ENCODE measurements at regions not wholly inside any gene's neighbourhood (a gene's known extent, or its start where the extent isn't known, plus 50 kb on each side); places are given as distances from the start of the nearest gene placed in this dataset.

DNA sequence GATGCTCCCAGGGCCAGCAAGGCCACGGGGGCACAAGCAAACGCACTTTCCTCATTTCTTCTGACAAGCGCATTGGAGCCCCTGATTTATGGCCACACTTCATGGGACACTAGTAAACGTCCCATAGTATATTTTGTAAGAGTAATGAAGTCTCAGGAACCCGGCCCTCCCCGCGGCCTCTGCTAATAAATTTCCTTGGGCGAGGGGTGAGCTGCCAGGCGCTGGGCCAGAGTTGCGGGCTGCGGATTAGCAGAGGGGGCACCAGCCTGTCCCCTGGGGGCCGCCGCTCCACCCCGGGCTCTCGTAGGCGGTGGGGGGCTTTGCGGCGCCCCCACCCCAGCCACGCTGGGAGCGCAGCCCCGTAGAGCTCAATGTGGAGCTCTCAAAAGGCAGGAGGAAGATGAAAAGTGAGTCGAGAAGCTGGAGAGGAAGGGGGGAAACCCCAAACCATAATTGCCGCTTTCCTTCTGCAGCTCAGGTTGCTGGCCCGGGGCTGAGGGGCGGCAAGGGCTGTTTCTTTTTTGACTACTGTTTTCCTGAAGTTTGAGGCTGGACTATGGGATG lies 173.6 kb downstream of the CDC5L start:
- H3K36me3 ChIP-seq (replicated peaks in 1 of 2; ENCODE audit: control insufficient read depth in 1 of 2, insufficient read depth in 2 of 2, low read length in 1 of 2), result no peaks in the 10 kb centered on the region
- peak overlapping the region in 1 of 2 experiments; percentile 3; a peak in 1 of 4 replicates for H3K4me3 ChIP-seq (ENCODE audit: low read depth in 2 of 2, low read length in 1 of 2)
- ChIA-PET POLR2A (no interaction called here), CTCF (interaction anchor here (1.0 to 1.6 kb wide), 3 partner anchors 31 to 91 kb away, joined by 3 to 5 read pairs (median 3); no protein-coding TSS in a partner anchor)
- 48% methylated on average over 13 of the region's 25 CpGs for WGBS (ENCODE audit: low lambda C conversion rate)
- H3K9ac ChIP-seq, result no peak overlapping the region
- no peaks in the 10 kb centered on the region for H3K9me2 ChIP-seq
- no peaks in the 10 kb centered on the region for H4K20me1 ChIP-seq (ENCODE audit: insufficient read depth)
- no peak overlapping the region for H3K4me2 ChIP-seq
- no peak for TF ChIP-seq ELF1 (IDR thresholded peaks at IDR 0.05)
- no peak for TF ChIP-seq IRF3 (IDR thresholded peaks at IDR 0.05; ENCODE audit: low read depth, low read length)
- TF ChIP-seq, protein P1, sequence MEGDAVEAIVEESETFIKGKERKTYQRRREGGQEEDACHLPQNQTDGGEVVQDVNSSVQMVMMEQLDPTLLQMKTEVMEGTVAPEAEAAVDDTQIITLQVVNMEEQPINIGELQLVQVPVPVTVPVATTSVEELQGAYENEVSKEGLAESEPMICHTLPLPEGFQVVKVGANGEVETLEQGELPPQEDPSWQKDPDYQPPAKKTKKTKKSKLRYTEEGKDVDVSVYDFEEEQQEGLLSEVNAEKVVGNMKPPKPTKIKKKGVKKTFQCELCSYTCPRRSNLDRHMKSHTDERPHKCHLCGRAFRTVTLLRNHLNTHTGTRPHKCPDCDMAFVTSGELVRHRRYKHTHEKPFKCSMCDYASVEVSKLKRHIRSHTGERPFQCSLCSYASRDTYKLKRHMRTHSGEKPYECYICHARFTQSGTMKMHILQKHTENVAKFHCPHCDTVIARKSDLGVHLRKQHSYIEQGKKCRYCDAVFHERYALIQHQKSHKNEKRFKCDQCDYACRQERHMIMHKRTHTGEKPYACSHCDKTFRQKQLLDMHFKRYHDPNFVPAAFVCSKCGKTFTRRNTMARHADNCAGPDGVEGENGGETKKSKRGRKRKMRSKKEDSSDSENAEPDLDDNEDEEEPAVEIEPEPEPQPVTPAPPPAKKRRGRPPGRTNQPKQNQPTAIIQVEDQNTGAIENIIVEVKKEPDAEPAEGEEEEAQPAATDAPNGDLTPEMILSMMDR (IDR thresholded peaks at IDR 0.05), result no peak
- TF ChIP-seq MXI1 (IDR thresholded peaks at IDR 0.05; ENCODE audit: low read depth, low read length), result no peak
- no peak for TF ChIP-seq RAD21 (IDR thresholded peaks at IDR 0.05; ENCODE audit: low read length)
- no peaks in the 10 kb centered on the region for H3K9me3 ChIP-seq
- H3K27me3 ChIP-seq (ENCODE audit: insufficient read depth), result no peaks in the 10 kb centered on the region; the same call in 1 of the 2 replicates
- H2AFZ ChIP-seq (ENCODE audit: low read depth), result no peak overlapping the region
- no peaks in the 10 kb centered on the region for H3F3A ChIP-seq (replicated peaks; ENCODE audit: insufficient read depth)
- H3K4me1 ChIP-seq (ENCODE audit: control insufficient read depth in 1 of 2, insufficient read depth in 2 of 2, low read depth in 1 of 2, low read length in 1 of 2), result peaks cover 0 to 10% of the 10 kb centered on the region in 2 experiments; a peak in 1 of 4 replicates
- no peak overlapping the region for H3K27ac ChIP-seq (ENCODE audit: low read depth in 2 of 2, low read length in 1 of 2)
- H3K79me2 ChIP-seq (ENCODE audit: insufficient read depth), result no peaks in the 10 kb centered on the region
- DNase-seq, result peak; percentile 33

GRCh38 chr6:44561832-44562665 lies 174.5 kb downstream of the CDC5L start:
- Histone ChIP-seq H3K79me2 (ENCODE audit: insufficient read depth) (no peaks in the 10 kb centered on the region), H3K9ac (no peak overlapping the region), H3K4me3 (ENCODE audit: low read depth in 2 of 2, low read length in 1 of 2) (no peak overlapping the region), H3K36me3 (replicated peaks in 1 of 2; ENCODE audit: control insufficient read depth in 1 of 2, insufficient read depth in 2 of 2, low read length in 1 of 2) (no peaks in the 10 kb centered on the region), H4K20me1 (ENCODE audit: insufficient read depth) (no peaks in the 10 kb centered on the region), H3K27ac (ENCODE audit: low read depth in 2 of 2, low read length in 1 of 2) (no peak overlapping the region), H3K9me2 (no peaks in the 10 kb centered on the region), H3F3A (replicated peaks; ENCODE audit: insufficient read depth) (no peaks in the 10 kb centered on the region), H3K27me3 (ENCODE audit: insufficient read depth) (no peaks in the 10 kb centered on the region; the same call in 1 of the 2 replicates), H3K4me2 (no peak overlapping the region), H3K9me3 (no peaks in the 10 kb centered on the region), H2AFZ (ENCODE audit: low read depth) (no peak overlapping the region), H3K4me1 (ENCODE audit: control insufficient read depth in 1 of 2, insufficient read depth in 2 of 2, low read depth in 1 of 2, low read length in 1 of 2) (peaks cover 0 to 10% of the 10 kb centered on the region in 2 experiments; a peak in 1 of 4 replicates)
- peak; percentile 43 for DNase-seq
- 58% methylated on average over 8 of the region's 8 CpGs for WGBS (ENCODE audit: low lambda C conversion rate)
- no peak for TF ChIP-seq ELF1 (IDR thresholded peaks at IDR 0.05)
- no peak for TF ChIP-seq FOXJ3 (CRISPR knock-in tag; IDR thresholded peaks at IDR 0.05)
- no peak for TF ChIP-seq EP300 (IDR thresholded peaks at IDR 0.05; ENCODE audit: borderline replicate concordance in 1 of 2, low read depth in 1 of 2, low read length in 1 of 2)
- no peak for TF ChIP-seq SIN3A (IDR thresholded peaks at IDR 0.05; ENCODE audit: borderline replicate concordance, low read depth, low read length)
- no peak for TF ChIP-seq RXRA (IDR thresholded peaks at IDR 0.05; ENCODE audit: borderline replicate concordance, low read depth)
- no peak for TF ChIP-seq NRF1 (IDR thresholded peaks at IDR 0.05; ENCODE audit: low read depth, low read length)
- no peak for TF ChIP-seq GATA2 (CRISPR knock-in tag; IDR thresholded peaks at IDR 0.05)
- TF ChIP-seq NFIC (IDR thresholded peaks at IDR 0.05; ENCODE audit: borderline replicate concordance), result no peak
- no peak for TF ChIP-seq FOXM1 (IDR thresholded peaks at IDR 0.05; ENCODE audit: low read depth)
- TF ChIP-seq, protein P2, sequence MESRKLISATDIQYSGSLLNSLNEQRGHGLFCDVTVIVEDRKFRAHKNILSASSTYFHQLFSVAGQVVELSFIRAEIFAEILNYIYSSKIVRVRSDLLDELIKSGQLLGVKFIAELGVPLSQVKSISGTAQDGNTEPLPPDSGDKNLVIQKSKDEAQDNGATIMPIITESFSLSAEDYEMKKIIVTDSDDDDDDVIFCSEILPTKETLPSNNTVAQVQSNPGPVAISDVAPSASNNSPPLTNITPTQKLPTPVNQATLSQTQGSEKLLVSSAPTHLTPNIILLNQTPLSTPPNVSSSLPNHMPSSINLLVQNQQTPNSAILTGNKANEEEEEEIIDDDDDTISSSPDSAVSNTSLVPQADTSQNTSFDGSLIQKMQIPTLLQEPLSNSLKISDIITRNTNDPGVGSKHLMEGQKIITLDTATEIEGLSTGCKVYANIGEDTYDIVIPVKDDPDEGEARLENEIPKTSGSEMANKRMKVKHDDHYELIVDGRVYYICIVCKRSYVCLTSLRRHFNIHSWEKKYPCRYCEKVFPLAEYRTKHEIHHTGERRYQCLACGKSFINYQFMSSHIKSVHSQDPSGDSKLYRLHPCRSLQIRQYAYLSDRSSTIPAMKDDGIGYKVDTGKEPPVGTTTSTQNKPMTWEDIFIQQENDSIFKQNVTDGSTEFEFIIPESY (IDR thresholded peaks at IDR 0.05; ENCODE audit: borderline replicate concordance, low read depth), result no peak
- TF ChIP-seq GABPA (IDR thresholded peaks at IDR 0.05; ENCODE audit: low read depth), result no peak
- no peak for TF ChIP-seq FOSL2 (IDR thresholded peaks at IDR 0.05; ENCODE audit: borderline replicate concordance, low read depth)
- TF ChIP-seq JUND (IDR thresholded peaks at IDR 0.05), result no peak
- CTCF ChIA-PET, result interaction anchor here (1.0 to 1.6 kb wide), 3 partner anchors 30 to 92 kb away, joined by 3 to 5 read pairs (median 3); no protein-coding TSS in a partner anchor
- POLR2A ChIA-PET, result interaction anchor here (0.6 kb wide), 1 partner anchor 15 kb away, joined by 3 read pairs; no protein-coding TSS in a partner anchor

Data from SK-N-SH (cell line).